Activated CD8-positive, alpha-beta memory T cell treated with anti-CD3 and anti-CD28 coated beads, Interleukin-2, amount 10 ng/mL, durations not matched to agents 7 days and 5 days (primary cell): ENCODE measurements at regions not wholly inside any gene's neighbourhood (a gene's known extent, or its start where the extent isn't known, plus 50 kb on each side); places are given as distances from the start of the nearest gene placed in this dataset.

Source experiments
- ATAC-seq: fragments of 150-1000 bp; cut with Tn5 transposase; one replicate; pipeline ENCODE4 v1.10.0; 2021; ENCODE audit warnings: moderate library complexity
- CTCF ChIA-PET: fragments of 350-600 bp; sonication (Branson Sonifier 250); formaldehyde crosslinking; loops from one replicate; lab custom pipeline; 2021; ENCODE audit warnings: antibody characterized with exemption; lab: Charles Lee
- DNase-seq: peaks from one replicate; pipeline ENCODE4 v3.0.0-alpha.2; 2020
- H3K27ac Mint-ChIP-seq: one replicate; pipeline ENCODE4 v1.8.0; 2021; ENCODE audit warnings: mild to moderate bottlenecking, mixed read lengths
- H3K27me3 Mint-ChIP-seq: one replicate; pipeline ENCODE4 v1.8.0; 2021; ENCODE audit warnings: mixed read lengths
- H3K36me3 Mint-ChIP-seq: one replicate; pipeline ENCODE4 v1.8.0; 2021; ENCODE audit warnings: mild to moderate bottlenecking, mixed read lengths
- H3K4me1 Mint-ChIP-seq: one replicate; pipeline ENCODE4 v1.8.0; 2021; ENCODE audit warnings: mixed read lengths
- H3K4me3 Mint-ChIP-seq: one replicate; pipeline ENCODE4 v1.8.0; 2021; ENCODE audit warnings: mild to moderate bottlenecking, moderate library complexity, mixed read lengths
- H3K9me3 Mint-ChIP-seq: one replicate; pipeline ENCODE4 v1.8.0; 2022; ENCODE audit warnings: low read depth, mixed read lengths

GRCh38 chr3:7865611-7866010 is 636.0 kb upstream of the LMCD1 start:
- Mint-ChIP-seq H3K27ac (no peak overlapping the region), H3K27me3 (no peaks in the 10 kb centered on the region), H3K36me3 (no peaks in the 10 kb centered on the region), H3K4me3 (no peak overlapping the region), H3K9me3 (peaks cover 4% of the 10 kb centered on the region), H3K4me1 (no peaks in the 10 kb centered on the region)
- CTCF ChIA-PET: no interaction called here
- no peak for DNase-seq
- no peak for ATAC-seq

GRCh38 chr3:7867587-7867986 is 634.0 kb upstream of the LMCD1 start:
- ATAC-seq: no peak
- Mint-ChIP-seq H3K4me3 (no peak overlapping the region), H3K9me3 (peaks cover 3% of the 10 kb centered on the region), H3K27me3 (no peaks in the 10 kb centered on the region), H3K36me3 (no peaks in the 10 kb centered on the region), H3K4me1 (no peaks in the 10 kb centered on the region), H3K27ac (no peak overlapping the region)
- no peak for DNase-seq
- CTCF ChIA-PET: no interaction called here

- Mint-ChIP-seq H3K36me3 (no peaks in the 10 kb centered on the region), H3K27me3 (no peaks in the 10 kb centered on the region), H3K4me3 (no peak overlapping the region), H3K9me3 (peaks cover 3% of the 10 kb centered on the region), H3K27ac (no peak overlapping the region), H3K4me1 (no peaks in the 10 kb centered on the region)
- ATAC-seq: no peak
- DNase-seq: no peak
- CTCF ChIA-PET: no interaction called here
These were observed 630.5 kb upstream of the LMCD1 start for GRCh38 chr3:7871003-7871560.

- peaks cover 8% of the 10 kb centered on the region for H3K4me1 Mint-ChIP-seq
- DNase-seq (no peak), ATAC-seq (no peak)
- H3K4me3 Mint-ChIP-seq: no peak overlapping the region
- H3K36me3 Mint-ChIP-seq: no peaks in the 10 kb centered on the region
- H3K27ac Mint-ChIP-seq: no peak overlapping the region
- CTCF ChIA-PET: no interaction called here
- H3K9me3 Mint-ChIP-seq: peaks cover 3% of the 10 kb centered on the region
- H3K27me3 Mint-ChIP-seq: no peaks in the 10 kb centered on the region
These were observed 627.5 kb upstream of the LMCD1 start for GRCh38 chr3:7874116-7874515.

GRCh38 chr3:7875925-7876324 is 625.7 kb upstream of the LMCD1 start:
- no peaks in the 10 kb centered on the region for H3K36me3 Mint-ChIP-seq
- CTCF ChIA-PET: no interaction called here

GRCh38 chr3:7876741-7877297 is 624.8 kb upstream of the LMCD1 start:
- CTCF ChIA-PET: no interaction called here
- no peak for ATAC-seq
- no peak for DNase-seq
- Mint-ChIP-seq H3K27me3 (no peaks in the 10 kb centered on the region), H3K9me3 (peaks cover 3% of the 10 kb centered on the region), H3K36me3 (no peaks in the 10 kb centered on the region), H3K27ac (peak overlapping the region; percentile 31), H3K4me3 (no peak overlapping the region), H3K4me1 (peaks cover 8% of the 10 kb centered on the region)

More at GRCh38 chr3:7875925-7876324, 625.7 kb upstream of the LMCD1 start:
- Mint-ChIP-seq H3K27ac (no peak overlapping the region), H3K4me1 (peaks cover 8% of the 10 kb centered on the region), H3K9me3 (peaks cover 3% of the 10 kb centered on the region), H3K27me3 (no peaks in the 10 kb centered on the region), H3K4me3 (no peak overlapping the region)
- ATAC-seq (no peak), DNase-seq (no peak)

- no peak for DNase-seq
- H3K36me3 Mint-ChIP-seq: no peaks in the 10 kb centered on the region
- H3K27ac Mint-ChIP-seq: no peak overlapping the region
- H3K4me1 Mint-ChIP-seq: peaks cover 8% of the 10 kb centered on the region
- peaks cover 3% of the 10 kb centered on the region for H3K9me3 Mint-ChIP-seq
- no peaks in the 10 kb centered on the region for H3K27me3 Mint-ChIP-seq
- no peak for ATAC-seq
- CTCF ChIA-PET: no interaction called here
- H3K4me3 Mint-ChIP-seq: no peak overlapping the region
These were observed 624.3 kb upstream of the LMCD1 start for GRCh38 chr3:7877312-7877711.

- DNase-seq (no peak), ATAC-seq (no peak)
- Mint-ChIP-seq H3K4me1 (peaks cover 8% of the 10 kb centered on the region), H3K4me3 (no peak overlapping the region), H3K27me3 (no peaks in the 10 kb centered on the region), H3K27ac (no peak overlapping the region), H3K36me3 (no peaks in the 10 kb centered on the region), H3K9me3 (peaks cover 2% of the 10 kb centered on the region)
- CTCF ChIA-PET: no interaction called here
These were observed 622.1 kb upstream of the LMCD1 start for GRCh38 chr3:7879572-7879971.

GRCh38 chr3:7881946-7882345 is 619.7 kb upstream of the LMCD1 start:
- Mint-ChIP-seq H3K36me3 (no peaks in the 10 kb centered on the region), H3K4me3 (no peak overlapping the region), H3K9me3 (peaks cover 2% of the 10 kb centered on the region), H3K27ac (no peak overlapping the region), H3K27me3 (no peaks in the 10 kb centered on the region), H3K4me1 (peaks cover 2% of the 10 kb centered on the region)
- ATAC-seq (no peak), DNase-seq (no peak)
- CTCF ChIA-PET: no interaction called here

- no peak overlapping the region for H3K4me3 Mint-ChIP-seq
These were observed 604.0 kb upstream of the LMCD1 start for GRCh38 chr3:7897655-7898054.

GRCh38 chr3:7913283-7913682 is 588.3 kb upstream of the LMCD1 start:
- H3K9me3 Mint-ChIP-seq: no peaks in the 10 kb centered on the region
- no peaks in the 10 kb centered on the region for H3K36me3 Mint-ChIP-seq
- H3K4me1 Mint-ChIP-seq: no peaks in the 10 kb centered on the region
- no peak for ATAC-seq
- no peak for DNase-seq
- CTCF ChIA-PET: no interaction called here
- H3K27me3 Mint-ChIP-seq: no peaks in the 10 kb centered on the region
- no peak overlapping the region for H3K4me3 Mint-ChIP-seq
- H3K27ac Mint-ChIP-seq: no peak overlapping the region

More at GRCh38 chr3:7897655-7898054, 604.0 kb upstream of the LMCD1 start:
- H3K9me3 Mint-ChIP-seq: peaks cover 2% of the 10 kb centered on the region
- no peaks in the 10 kb centered on the region for H3K36me3 Mint-ChIP-seq
- ATAC-seq: no peak
- no peak overlapping the region for H3K27ac Mint-ChIP-seq
- no peak for DNase-seq
- no peaks in the 10 kb centered on the region for H3K4me1 Mint-ChIP-seq
- CTCF ChIA-PET: no interaction called here
- no peaks in the 10 kb centered on the region for H3K27me3 Mint-ChIP-seq

GRCh38 chr3:7915356-7915755 is 586.3 kb upstream of the LMCD1 start:
- Mint-ChIP-seq H3K36me3 (no peaks in the 10 kb centered on the region), H3K4me3 (no peak overlapping the region), H3K27me3 (no peaks in the 10 kb centered on the region), H3K4me1 (no peaks in the 10 kb centered on the region), H3K27ac (no peak overlapping the region), H3K9me3 (no peaks in the 10 kb centered on the region)
- CTCF ChIA-PET: no interaction called here
- no peak for ATAC-seq
- no peak for DNase-seq

GRCh38 chr3:7917443-7918151 is 584.0 kb upstream of the LMCD1 start:
- Mint-ChIP-seq H3K27me3 (no peaks in the 10 kb centered on the region), H3K4me1 (no peaks in the 10 kb centered on the region), H3K36me3 (no peaks in the 10 kb centered on the region), H3K27ac (no peak overlapping the region), H3K4me3 (no peak overlapping the region), H3K9me3 (no peaks in the 10 kb centered on the region)
- CTCF ChIA-PET: no interaction called here
- no peak for DNase-seq
- no peak for ATAC-seq

- H3K27me3 Mint-ChIP-seq: no peaks in the 10 kb centered on the region
- no peak overlapping the region for H3K4me3 Mint-ChIP-seq
- no peak for DNase-seq
- CTCF ChIA-PET: no interaction called here
- no peaks in the 10 kb centered on the region for H3K9me3 Mint-ChIP-seq
- H3K4me1 Mint-ChIP-seq: no peaks in the 10 kb centered on the region
- no peak for ATAC-seq
- H3K27ac Mint-ChIP-seq: no peak overlapping the region
- no peaks in the 10 kb centered on the region for H3K36me3 Mint-ChIP-seq
These were observed 581.4 kb upstream of the LMCD1 start for GRCh38 chr3:7920211-7920610.
